ENCODE measurements at regions not wholly inside any gene's neighbourhood (a gene's known extent, or its start where the extent isn't known, plus 50 kb on each side); places are given as distances from the start of the nearest gene placed in this dataset.

GRCh38 chr11:34758262-34758661, 137.4 kb downstream of the EHF start:
- H3K27ac ChIP-seq (ENCODE audit: low read depth in 2 of 2, low read length in 2 of 2), result peak overlapping the region in 1 of 2 donors; percentile 89
- peaks cover 4 to 11% of the 10 kb centered on the region in 2 donors for H3K4me1 ChIP-seq (ENCODE audit: control insufficient read depth in 2 of 2, insufficient read depth in 2 of 2, low read length in 2 of 2)
- H3K9me3 ChIP-seq (ENCODE audit: control insufficient read depth in 2 of 2, low read length in 2 of 2), result no peaks in the 10 kb centered on the region
- H3K27me3 ChIP-seq (ENCODE audit: control insufficient read depth in 2 of 2, insufficient read depth in 2 of 2, low read length in 2 of 2), result no peaks in the 10 kb centered on the region
- H3K4me3 ChIP-seq (ENCODE audit: low read length in 2 of 2), result no peak overlapping the region
- no peaks in the 10 kb centered on the region for H3K36me3 ChIP-seq (ENCODE audit: control insufficient read depth in 2 of 2, insufficient read depth in 2 of 2, low read length in 2 of 2)
- no peak overlapping the region for H3K9ac ChIP-seq (ENCODE audit: low read depth in 1 of 2, low read length in 2 of 2)

GRCh38 chr11:34757026-34757451, 136.1 kb downstream of the EHF start:
- no peaks in the 10 kb centered on the region for H3K9me3 ChIP-seq (ENCODE audit: control insufficient read depth in 2 of 2, low read length in 2 of 2)
- H3K4me1 ChIP-seq (ENCODE audit: control insufficient read depth in 2 of 2, insufficient read depth in 2 of 2, low read length in 2 of 2), result peaks cover 7 to 11% of the 10 kb centered on the region in 2 donors
- H3K27ac ChIP-seq (ENCODE audit: low read depth in 2 of 2, low read length in 2 of 2), result peak overlapping the region; percentile 87 to 89
- H3K27me3 ChIP-seq (ENCODE audit: control insufficient read depth in 2 of 2, insufficient read depth in 2 of 2, low read length in 2 of 2), result no peaks in the 10 kb centered on the region
- H3K4me3 ChIP-seq (ENCODE audit: low read length in 2 of 2), result no peak overlapping the region
- peak overlapping the region in 1 of 2 donors; percentile 4 for H3K9ac ChIP-seq (ENCODE audit: low read depth in 1 of 2, low read length in 2 of 2)
- no peaks in the 10 kb centered on the region for H3K36me3 ChIP-seq (ENCODE audit: control insufficient read depth in 2 of 2, insufficient read depth in 2 of 2, low read length in 2 of 2)

GRCh38 chr11:34756591-34756990, 135.7 kb downstream of the EHF start:
- Histone ChIP-seq H3K27me3 (ENCODE audit: control insufficient read depth in 2 of 2, insufficient read depth in 2 of 2, low read length in 2 of 2) (no peaks in the 10 kb centered on the region), H3K4me3 (ENCODE audit: low read length in 2 of 2) (no peak overlapping the region), H3K36me3 (ENCODE audit: control insufficient read depth in 2 of 2, insufficient read depth in 2 of 2, low read length in 2 of 2) (no peaks in the 10 kb centered on the region), H3K4me1 (ENCODE audit: control insufficient read depth in 2 of 2, insufficient read depth in 2 of 2, low read length in 2 of 2) (peaks cover 7 to 11% of the 10 kb centered on the region in 2 donors), H3K27ac (ENCODE audit: low read depth in 2 of 2, low read length in 2 of 2) (peak overlapping the region; percentile 63 to 87), H3K9ac (ENCODE audit: low read depth in 1 of 2, low read length in 2 of 2) (no peak overlapping the region), H3K9me3 (ENCODE audit: control insufficient read depth in 2 of 2, low read length in 2 of 2) (no peaks in the 10 kb centered on the region)

- Histone ChIP-seq H3K27me3 (ENCODE audit: control insufficient read depth in 2 of 2, insufficient read depth in 2 of 2, low read length in 2 of 2) (no peaks in the 10 kb centered on the region), H3K9me3 (ENCODE audit: control insufficient read depth in 2 of 2, low read length in 2 of 2) (no peaks in the 10 kb centered on the region), H3K4me3 (ENCODE audit: low read length in 2 of 2) (no peak overlapping the region), H3K36me3 (ENCODE audit: control insufficient read depth in 2 of 2, insufficient read depth in 2 of 2, low read length in 2 of 2) (no peaks in the 10 kb centered on the region), H3K4me1 (ENCODE audit: control insufficient read depth in 2 of 2, insufficient read depth in 2 of 2, low read length in 2 of 2) (peaks cover 7 to 11% of the 10 kb centered on the region in 2 donors), H3K9ac (ENCODE audit: low read depth in 1 of 2, low read length in 2 of 2) (no peak overlapping the region), H3K27ac (ENCODE audit: low read depth in 2 of 2, low read length in 2 of 2) (no peak overlapping the region)
These were observed 134.8 kb downstream of the EHF start for GRCh38 chr11:34755671-34756070.

- Histone ChIP-seq H3K27ac (ENCODE audit: low read depth in 2 of 2, low read length in 2 of 2) (no peak overlapping the region), H3K27me3 (ENCODE audit: control insufficient read depth in 2 of 2, insufficient read depth in 2 of 2, low read length in 2 of 2) (no peaks in the 10 kb centered on the region), H3K9ac (ENCODE audit: low read depth in 1 of 2, low read length in 2 of 2) (no peak overlapping the region), H3K9me3 (ENCODE audit: control insufficient read depth in 2 of 2, low read length in 2 of 2) (no peaks in the 10 kb centered on the region), H3K4me3 (ENCODE audit: low read length in 2 of 2) (no peak overlapping the region), H3K4me1 (ENCODE audit: control insufficient read depth in 2 of 2, insufficient read depth in 2 of 2, low read length in 2 of 2) (peaks cover 7 to 11% of the 10 kb centered on the region in 2 donors), H3K36me3 (ENCODE audit: control insufficient read depth in 2 of 2, insufficient read depth in 2 of 2, low read length in 2 of 2) (no peaks in the 10 kb centered on the region)
These were observed 133.4 kb downstream of the EHF start for GRCh38 chr11:34754171-34754823.

GRCh38 chr11:34750692-34751405, 130.0 kb downstream of the EHF start:
- Histone ChIP-seq H3K9ac (ENCODE audit: low read depth in 1 of 2, low read length in 2 of 2) (no peak overlapping the region), H3K27ac (ENCODE audit: low read depth in 2 of 2, low read length in 2 of 2) (no peak overlapping the region), H3K27me3 (ENCODE audit: control insufficient read depth in 2 of 2, insufficient read depth in 2 of 2, low read length in 2 of 2) (no peaks in the 10 kb centered on the region), H3K4me1 (ENCODE audit: control insufficient read depth in 2 of 2, insufficient read depth in 2 of 2, low read length in 2 of 2) (peaks cover 2 to 3% of the 10 kb centered on the region in 2 donors), H3K36me3 (ENCODE audit: control insufficient read depth in 2 of 2, insufficient read depth in 2 of 2, low read length in 2 of 2) (no peaks in the 10 kb centered on the region), H3K4me3 (ENCODE audit: low read length in 2 of 2) (no peak overlapping the region), H3K9me3 (ENCODE audit: control insufficient read depth in 2 of 2, low read length in 2 of 2) (no peaks in the 10 kb centered on the region)

- no peaks in the 10 kb centered on the region for H3K27me3 ChIP-seq (ENCODE audit: control insufficient read depth in 2 of 2, insufficient read depth in 2 of 2, low read length in 2 of 2)
- H3K27ac ChIP-seq (ENCODE audit: low read depth in 2 of 2, low read length in 2 of 2), result peak overlapping the region in 1 of 2 donors; percentile 9
- H3K9me3 ChIP-seq (ENCODE audit: control insufficient read depth in 2 of 2, low read length in 2 of 2), result no peaks in the 10 kb centered on the region
- H3K4me3 ChIP-seq (ENCODE audit: low read length in 2 of 2), result no peak overlapping the region
- no peaks in the 10 kb centered on the region for H3K36me3 ChIP-seq (ENCODE audit: control insufficient read depth in 2 of 2, insufficient read depth in 2 of 2, low read length in 2 of 2)
- H3K4me1 ChIP-seq (ENCODE audit: control insufficient read depth in 2 of 2, insufficient read depth in 2 of 2, low read length in 2 of 2), result peaks cover 2 to 3% of the 10 kb centered on the region in 2 donors
- no peak overlapping the region for H3K9ac ChIP-seq (ENCODE audit: low read depth in 1 of 2, low read length in 2 of 2)
These were observed 129.1 kb downstream of the EHF start for GRCh38 chr11:34749666-34750659.

GRCh38 chr11:34748036-34748435, 127.1 kb downstream of the EHF start:
- Histone ChIP-seq H3K9ac (ENCODE audit: low read depth in 1 of 2, low read length in 2 of 2) (no peak overlapping the region), H3K27me3 (ENCODE audit: control insufficient read depth in 2 of 2, insufficient read depth in 2 of 2, low read length in 2 of 2) (no peaks in the 10 kb centered on the region), H3K27ac (ENCODE audit: low read depth in 2 of 2, low read length in 2 of 2) (no peak overlapping the region), H3K9me3 (ENCODE audit: control insufficient read depth in 2 of 2, low read length in 2 of 2) (no peaks in the 10 kb centered on the region), H3K4me3 (ENCODE audit: low read length in 2 of 2) (no peak overlapping the region), H3K4me1 (ENCODE audit: control insufficient read depth in 2 of 2, insufficient read depth in 2 of 2, low read length in 2 of 2) (peaks cover 2 to 3% of the 10 kb centered on the region in 2 donors), H3K36me3 (ENCODE audit: control insufficient read depth in 2 of 2, insufficient read depth in 2 of 2, low read length in 2 of 2) (no peaks in the 10 kb centered on the region)

GRCh38 chr11:34747251-34747650, 126.4 kb downstream of the EHF start:
- Histone ChIP-seq H3K27me3 (ENCODE audit: control insufficient read depth in 2 of 2, insufficient read depth in 2 of 2, low read length in 2 of 2) (no peaks in the 10 kb centered on the region), H3K9me3 (ENCODE audit: control insufficient read depth in 2 of 2, low read length in 2 of 2) (no peaks in the 10 kb centered on the region), H3K9ac (ENCODE audit: low read depth in 1 of 2, low read length in 2 of 2) (no peak overlapping the region), H3K4me1 (ENCODE audit: control insufficient read depth in 2 of 2, insufficient read depth in 2 of 2, low read length in 2 of 2) (peaks cover 0 to 3% of the 10 kb centered on the region in 2 donors), H3K27ac (ENCODE audit: low read depth in 2 of 2, low read length in 2 of 2) (peak overlapping the region in 1 of 2 donors; percentile 17), H3K36me3 (ENCODE audit: control insufficient read depth in 2 of 2, insufficient read depth in 2 of 2, low read length in 2 of 2) (no peaks in the 10 kb centered on the region), H3K4me3 (ENCODE audit: low read length in 2 of 2) (no peak overlapping the region)

Measured in mucosa of rectum (tissue), 2 donors.